ENCODE measurements at regions not wholly inside any gene's neighbourhood (a gene's known extent, or its start where the extent isn't known, plus 50 kb on each side); places are given as distances from the start of the nearest gene placed in this dataset.

GRCh38 chr6:164107297-164107995 is 692.9 kb downstream of the QKI start (continued):
- no peak for TF ChIP-seq CHD7 (IDR thresholded peaks at IDR 0.05; ENCODE audit: low read depth, low read length)
- no peak for TF ChIP-seq PBX2 (CRISPR knock-in tag; IDR thresholded peaks at IDR 0.05; ENCODE audit: low read depth)
- no peak for TF ChIP-seq PBX2 (tag; conservative IDR thresholded peaks at IDR 0.05; ENCODE audit: low read depth)
- TF ChIP-seq NFIC (IDR thresholded peaks at IDR 0.05) = no peak
- peak; percentile 86 to 95; a peak in 3 of 4 replicates for TF ChIP-seq TRIM24 (IDR thresholded peaks at IDR 0.05)
- TF ChIP-seq TARDBP (IDR thresholded peaks at IDR 0.05) = peak; percentile 33; the same call in 1 of the 2 replicates
- peak; percentile 46; the same call in 1 of the 2 replicates for TF ChIP-seq EHMT2 (IDR thresholded peaks at IDR 0.05)
- no peak for TF ChIP-seq THAP7 (CRISPR knock-in tag; IDR thresholded peaks at IDR 0.05)

All from K562 (cell line).